Jurkat, Clone E6-1 (cell line): ENCODE measurements at regions not wholly inside any gene's neighbourhood (a gene's known extent, or its start where the extent isn't known, plus 50 kb on each side); places are given as distances from the start of the nearest gene placed in this dataset.
"Not testable (repeated sequence)": the region's sequence is repeated elsewhere in the genome, so short reads cannot be mapped to it uniquely, and the experiment has no call there.

Experiments used
- DNase-seq: peaks from one replicate; pipeline ENCODE4 v3.0.0-alpha.2; 2011; ENCODE audit warnings: low read depth, low spot score
- H3K4me3 ChIP-seq: 2 replicates; pipeline ENCODE4 v1.5.1; 2011; ENCODE audit warnings: mild to moderate bottlenecking, low read length, control low read depth, moderate library complexity

- DNase-seq = no peak
Measured at GRCh38 chr4:101682946-101683345, 107.6 kb upstream of the BANK1 start.

GRCh38 chr4:101678180-101678579, 112.3 kb upstream of the BANK1 start:
- DNase-seq = no peak
- H3K4me3 ChIP-seq = no peak overlapping the region

More at GRCh38 chr4:101682946-101683345, 107.6 kb upstream of the BANK1 start:
- no peak overlapping the region for H3K4me3 ChIP-seq

GRCh38 chr4:101670897-101671296, 119.6 kb upstream of the BANK1 start:
- no peak for DNase-seq
- H3K4me3 ChIP-seq = no peak overlapping the region

- no peak for DNase-seq
- no peak overlapping the region for H3K4me3 ChIP-seq
Measured at GRCh38 chr4:101670370-101670769, 120.2 kb upstream of the BANK1 start.

GRCh38 chr4:101669832-101670188, 120.7 kb upstream of the BANK1 start:
- no peak for DNase-seq
- no peak overlapping the region for H3K4me3 ChIP-seq

- H3K4me3 ChIP-seq = no peak overlapping the region
- DNase-seq = no peak
Measured at GRCh38 chr4:101669138-101669831, 121.2 kb upstream of the BANK1 start.

- no peak for DNase-seq
- H3K4me3 ChIP-seq = no peak overlapping the region
Measured at GRCh38 chr4:101667348-101667747, 123.2 kb upstream of the BANK1 start.

- no peak for DNase-seq
- no peak overlapping the region for H3K4me3 ChIP-seq
Measured at GRCh38 chr4:101660607-101661006, 129.9 kb upstream of the BANK1 start.

- no peak for DNase-seq
- H3K4me3 ChIP-seq = no peak overlapping the region
Measured at GRCh38 chr4:101655857-101656256, 134.7 kb upstream of the BANK1 start.

GRCh38 chr4:101655005-101655404, 135.5 kb upstream of the BANK1 start:
- no peak for DNase-seq
- no peak overlapping the region for H3K4me3 ChIP-seq

GRCh38 chr4:101651778-101652177, 138.8 kb upstream of the BANK1 start:
- no peak overlapping the region for H3K4me3 ChIP-seq
- DNase-seq = no peak

- H3K4me3 ChIP-seq = no peak overlapping the region
- DNase-seq = no peak
Measured at GRCh38 chr4:101649790-101650515, 140.6 kb upstream of the BANK1 start.

GRCh38 chr4:101647710-101648034, 142.9 kb upstream of the BANK1 start:
- no peak overlapping the region for H3K4me3 ChIP-seq
- no peak for DNase-seq

- no peak overlapping the region for H3K4me3 ChIP-seq
- DNase-seq = no peak
Measured at GRCh38 chr4:101644516-101644915, 146.0 kb upstream of the BANK1 start.

GRCh38 chr4:101643186-101643837, 147.2 kb upstream of the BANK1 start:
- no peak for DNase-seq
- H3K4me3 ChIP-seq = no peak overlapping the region

- DNase-seq, H3K4me3 ChIP-seq: not testable (repeated sequence)
Measured at GRCh38 chr4:101632766-101633165, 157.8 kb upstream of the BANK1 start.

- H3K4me3 ChIP-seq = no peak overlapping the region
- no peak for DNase-seq
Measured at GRCh38 chr4:101630319-101630986, 160.1 kb upstream of the BANK1 start.

GRCh38 chr4:101621120-101621519, 169.4 kb upstream of the BANK1 start:
- no peak overlapping the region for H3K4me3 ChIP-seq
- DNase-seq = no peak

- no peak for DNase-seq
- H3K4me3 ChIP-seq = no peak overlapping the region
Measured at GRCh38 chr4:101615652-101616051, 174.9 kb upstream of the BANK1 start.

- H3K4me3 ChIP-seq, DNase-seq: not testable (repeated sequence)
Measured at GRCh38 chr4:101606989-101607388, 183.5 kb upstream of the BANK1 start.
